GM21367 (cell line): ENCODE measurements at regions not wholly inside any gene's neighbourhood (a gene's known extent, or its start where the extent isn't known, plus 50 kb on each side); places are given as distances from the start of the nearest gene placed in this dataset.
"Not testable (repeated sequence)": the region's sequence is repeated elsewhere in the genome, so short reads cannot be mapped to it uniquely, and the experiment has no call there.

ENCODE experiments used
- ATAC-seq: cut with Tn5 transposase; IDR thresholded peaks from one replicate; pipeline ENCODE4 v1.9.1; 2021; ENCODE audit not compliant: unreplicated experiment

DNA sequence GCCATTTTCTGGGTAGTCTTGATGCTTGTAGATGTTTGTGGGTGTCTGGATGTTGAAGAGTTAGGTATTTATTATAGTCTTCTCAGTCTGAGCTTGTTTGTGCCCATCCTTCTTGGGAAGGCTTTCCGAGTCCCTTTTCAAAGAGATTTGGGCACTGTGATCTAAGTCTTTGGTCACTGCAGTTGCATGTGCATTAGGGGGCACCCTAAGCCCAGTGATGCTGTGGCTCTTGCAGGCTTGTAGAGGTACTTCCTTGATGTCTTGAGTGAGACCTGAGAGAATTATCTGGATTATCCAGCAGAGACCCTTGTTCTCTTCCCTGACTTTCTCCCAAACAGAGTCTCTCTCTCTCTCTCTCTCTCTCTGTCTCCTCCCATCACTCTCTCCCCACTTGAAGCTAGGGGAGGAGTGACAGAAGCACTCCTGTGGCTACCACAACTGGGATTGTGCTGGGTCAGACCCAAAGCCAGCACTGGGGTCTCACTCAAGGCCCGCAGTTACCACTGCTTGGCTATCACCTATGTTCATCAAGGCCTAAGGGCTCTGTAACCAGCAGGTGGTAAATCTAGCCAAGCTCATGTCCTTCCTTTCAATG, 68.5 kb downstream of the TMCO5A start:
- ATAC-seq, result no peak

DNA sequence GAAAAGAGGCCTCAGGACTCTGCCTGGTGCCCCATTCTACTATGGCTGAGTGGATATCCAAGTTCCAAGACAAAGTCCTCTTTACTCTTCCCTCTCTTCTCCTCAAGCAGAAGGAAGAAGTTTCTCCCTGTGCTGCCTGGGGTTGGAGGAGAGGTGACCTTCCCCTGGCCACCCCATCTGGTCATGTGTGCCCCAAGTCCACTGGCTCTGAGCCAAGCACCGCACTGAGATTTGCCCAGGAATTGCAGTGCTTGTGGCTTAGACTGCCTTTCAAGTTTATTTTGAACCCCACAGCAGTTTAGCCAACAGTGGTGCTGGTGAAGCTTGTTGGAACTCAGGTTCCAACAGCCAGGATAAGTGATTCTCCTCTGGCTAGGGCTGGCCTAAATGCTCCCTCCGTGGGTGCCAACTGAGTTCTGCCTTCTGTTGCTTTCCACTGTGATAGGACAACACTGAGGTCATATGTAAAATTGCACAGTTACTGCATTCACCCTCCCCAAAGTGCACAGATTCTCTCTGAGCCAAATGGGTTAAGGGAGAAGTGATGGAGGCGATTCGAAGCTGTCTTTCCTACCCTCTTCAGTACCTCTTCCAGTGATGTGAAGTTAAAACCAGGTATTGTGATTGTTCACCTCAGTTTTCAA, 69.9 kb downstream of the TMCO5A start:
- no peak for ATAC-seq

DNA sequence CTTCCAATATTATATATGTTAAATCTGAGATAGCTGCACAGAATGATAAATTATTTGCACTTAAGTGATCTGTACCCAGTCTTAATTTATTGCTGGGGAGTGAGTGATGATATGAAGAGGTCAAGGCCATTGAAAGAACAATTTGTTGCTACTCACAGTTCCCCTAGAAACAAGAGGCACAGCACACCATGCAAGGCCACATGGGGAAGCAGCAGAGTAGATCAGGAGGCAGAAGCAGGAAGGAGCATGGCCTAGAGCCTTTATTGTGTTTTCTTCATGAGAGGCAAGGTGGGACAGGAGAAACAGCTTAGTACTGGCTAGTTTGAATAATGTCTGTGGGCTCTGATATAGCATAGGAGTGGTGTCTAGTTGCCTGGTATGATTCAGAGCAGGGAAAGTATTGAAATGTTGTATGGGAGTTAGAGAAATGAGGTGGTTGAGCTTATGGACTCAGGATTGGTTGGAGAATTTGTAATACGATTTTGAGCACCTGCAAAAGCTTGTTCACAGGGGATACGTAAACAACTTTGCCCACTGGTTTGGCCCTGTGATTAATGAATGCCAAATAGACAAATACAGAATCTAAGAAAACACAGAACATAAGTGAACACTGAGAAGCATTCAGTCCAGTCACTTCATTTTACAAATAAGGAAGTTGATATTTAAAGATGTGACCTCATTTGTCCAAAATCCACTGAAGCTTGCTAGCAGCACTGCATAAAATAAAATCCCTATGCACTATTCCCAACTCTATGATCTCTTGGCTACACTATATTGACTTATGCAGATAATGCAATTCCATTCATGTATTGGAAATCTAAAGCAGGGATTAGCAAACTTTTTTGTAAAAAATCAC, 71.7 kb downstream of the TMCO5A start:
- no peak for ATAC-seq

DNA sequence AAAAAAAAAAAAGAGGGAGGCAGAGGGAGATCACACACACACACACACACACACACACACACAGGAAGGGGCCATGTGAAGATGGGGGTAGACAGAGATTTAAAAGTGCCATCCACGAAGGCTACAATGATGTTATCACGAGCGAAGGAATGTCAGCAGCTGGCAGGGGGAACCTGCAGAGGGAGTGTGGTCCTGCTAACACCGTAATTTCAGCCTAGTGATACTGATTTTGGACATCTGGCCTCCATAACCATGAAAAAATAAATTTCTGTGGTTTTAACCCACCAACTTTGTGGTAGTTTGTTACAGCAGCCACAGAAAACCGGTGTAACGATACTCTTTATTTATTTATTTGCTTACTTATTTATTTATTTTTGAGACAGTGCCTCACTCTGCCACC, 76.0 kb downstream of the TMCO5A start:
- ATAC-seq, result no peak

DNA sequence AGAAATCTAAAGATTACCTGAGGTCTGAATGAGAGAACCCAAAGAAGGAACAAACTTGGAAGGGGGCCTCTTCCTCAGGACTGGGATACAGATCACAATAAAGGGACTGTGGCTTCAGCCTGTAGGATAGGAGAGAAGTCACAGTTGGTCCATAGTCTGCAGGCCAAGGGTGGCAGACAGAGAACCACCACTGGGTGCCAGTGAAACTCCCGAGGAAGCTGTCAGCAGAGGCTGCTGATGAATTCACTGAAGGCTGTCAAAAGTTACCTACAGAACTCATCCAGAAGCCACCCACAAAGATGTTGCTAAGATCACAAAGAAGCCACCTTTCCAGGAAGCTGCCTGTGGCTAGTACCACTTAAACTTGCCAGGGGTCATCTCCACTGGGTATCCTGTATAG, 78.5 kb downstream of the TMCO5A start:
- no peak for ATAC-seq

DNA sequence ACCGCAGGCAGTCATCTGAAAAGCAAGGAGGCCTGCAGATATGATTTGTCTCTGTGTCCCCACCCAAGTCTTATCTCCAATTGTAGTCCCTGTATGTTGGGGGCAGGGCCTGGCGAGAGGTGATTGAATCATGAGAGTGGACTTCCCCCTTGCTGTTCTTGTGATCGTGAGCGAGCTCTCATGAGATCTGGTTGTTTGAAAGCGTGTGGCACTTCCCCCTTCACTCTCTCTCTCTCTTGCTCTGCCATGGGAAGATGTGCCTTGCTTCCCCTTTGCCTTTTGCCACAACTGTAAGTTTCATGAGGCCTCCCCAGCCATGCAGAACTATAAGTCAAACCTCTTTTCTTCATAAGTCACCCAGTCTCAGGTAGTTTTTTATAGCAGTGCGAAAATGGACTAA, 83.3 kb downstream of the TMCO5A start:
- no peak for ATAC-seq

DNA sequence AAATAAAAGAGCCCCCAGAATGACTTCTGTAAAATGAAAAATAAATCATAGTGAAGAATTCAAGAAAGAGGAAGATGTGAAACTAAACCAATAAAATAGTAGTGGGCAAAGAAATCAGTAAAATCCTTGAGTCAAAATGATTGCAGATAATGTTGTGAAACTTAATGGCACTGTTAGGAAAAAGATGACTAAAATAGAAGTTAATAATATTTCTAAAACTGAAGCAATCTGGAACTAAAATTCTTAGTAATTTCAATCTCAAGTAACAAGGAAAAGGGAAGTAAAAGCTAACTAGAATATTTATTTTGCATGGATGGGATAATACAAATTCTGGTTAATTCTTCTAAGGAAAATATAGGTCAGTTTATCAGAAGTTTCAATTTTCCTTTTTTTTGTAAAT, 84.6 kb downstream of the TMCO5A start:
- ATAC-seq, result no peak

DNA sequence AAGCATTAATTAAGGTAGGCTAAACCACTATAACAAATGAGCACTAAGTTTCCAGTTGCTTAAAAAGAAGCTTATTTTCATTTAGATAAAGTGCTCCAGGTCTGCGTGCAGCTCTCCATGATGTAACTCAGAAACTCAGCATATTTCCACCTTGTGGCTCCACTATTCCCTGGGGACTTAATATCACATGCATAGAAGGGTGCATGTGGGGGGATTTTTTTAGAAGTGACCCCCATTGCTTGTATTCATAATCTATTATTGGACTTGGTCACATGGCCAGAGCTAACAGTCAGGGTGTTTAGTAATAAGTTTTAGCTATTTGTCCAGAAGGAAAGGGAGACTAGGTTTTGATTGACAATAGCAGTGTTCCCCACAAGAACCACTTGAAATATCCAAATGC, 86.8 kb downstream of the TMCO5A start:
- ATAC-seq, result no peak

DNA sequence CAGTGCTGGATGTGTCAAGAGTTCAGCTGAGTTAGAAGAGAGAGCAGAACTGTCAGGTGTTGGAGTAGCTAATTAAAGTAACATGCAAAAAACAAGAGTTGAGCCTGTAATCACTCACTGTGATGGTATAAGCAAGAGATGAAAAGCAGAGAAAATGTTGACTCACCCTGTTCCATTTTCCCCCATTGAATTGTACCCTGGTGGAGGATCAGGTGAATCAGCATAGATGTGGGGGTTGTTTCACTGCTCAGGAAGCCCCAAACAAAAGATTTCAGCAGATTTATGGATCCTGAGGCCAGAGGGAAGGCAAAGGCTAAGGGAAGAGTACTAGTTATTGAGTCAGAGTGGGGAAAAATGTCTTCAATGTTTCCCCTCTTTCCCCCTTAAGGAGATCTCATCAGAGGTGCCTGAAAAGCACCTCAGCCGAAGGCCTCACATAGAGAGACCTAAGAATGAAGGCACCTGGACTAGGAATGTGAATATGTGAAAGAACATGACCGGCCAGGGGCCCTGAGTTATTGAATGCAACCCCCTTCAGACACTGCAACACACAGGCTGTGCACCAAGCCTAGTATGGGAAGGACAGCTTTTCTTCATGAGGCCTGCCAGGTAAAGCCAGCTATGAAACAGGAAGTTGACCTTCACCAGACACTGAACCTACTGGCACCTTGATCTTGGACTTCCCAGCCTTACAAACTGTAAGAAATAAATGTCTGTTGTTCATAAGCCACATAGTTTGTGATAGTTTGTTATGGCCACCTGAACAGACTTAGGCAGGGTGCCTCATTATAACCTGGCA, 90.1 kb downstream of the TMCO5A start:
- ATAC-seq, result no peak

DNA sequence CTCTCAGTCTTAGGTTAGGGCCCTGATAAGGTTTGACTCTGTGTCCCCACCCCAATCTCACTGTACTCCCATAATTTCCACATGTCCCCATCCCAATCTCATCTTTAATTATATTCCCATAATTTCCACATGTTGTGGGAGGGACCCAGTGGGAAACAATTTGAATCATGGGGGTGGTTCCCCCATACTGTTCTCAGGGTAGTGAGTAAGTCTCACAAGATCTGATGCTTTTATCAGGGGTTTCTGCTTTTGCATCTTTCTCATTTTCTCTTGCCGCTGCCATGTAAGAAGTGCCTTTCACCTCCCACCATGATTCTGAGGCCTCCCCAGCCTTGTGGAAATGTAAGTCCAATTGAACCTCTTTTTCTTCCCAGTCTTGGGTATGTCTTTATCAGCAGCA, 91.2 kb downstream of the TMCO5A start:
- not testable (repeated sequence) for ATAC-seq

DNA sequence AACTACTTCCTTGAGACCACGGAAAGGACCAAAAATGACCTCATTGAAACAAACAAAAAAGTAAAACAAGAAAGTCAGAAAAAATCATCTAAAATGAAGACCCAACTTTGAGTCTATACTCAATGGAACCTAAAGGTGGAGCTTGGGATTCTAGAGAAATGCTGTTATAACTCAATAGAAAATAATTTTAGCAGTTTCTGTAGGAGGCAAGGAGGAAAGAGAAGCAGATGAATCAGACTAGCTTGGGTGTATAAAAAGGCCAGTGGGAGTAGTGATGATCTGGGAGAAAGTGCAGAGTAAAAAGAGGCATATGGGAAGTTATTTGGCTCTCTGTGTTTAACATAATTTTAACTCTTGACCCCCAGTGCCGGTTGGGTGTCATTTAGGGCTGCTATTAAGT, 94.4 kb downstream of the TMCO5A start:
- ATAC-seq, result no peak

DNA sequence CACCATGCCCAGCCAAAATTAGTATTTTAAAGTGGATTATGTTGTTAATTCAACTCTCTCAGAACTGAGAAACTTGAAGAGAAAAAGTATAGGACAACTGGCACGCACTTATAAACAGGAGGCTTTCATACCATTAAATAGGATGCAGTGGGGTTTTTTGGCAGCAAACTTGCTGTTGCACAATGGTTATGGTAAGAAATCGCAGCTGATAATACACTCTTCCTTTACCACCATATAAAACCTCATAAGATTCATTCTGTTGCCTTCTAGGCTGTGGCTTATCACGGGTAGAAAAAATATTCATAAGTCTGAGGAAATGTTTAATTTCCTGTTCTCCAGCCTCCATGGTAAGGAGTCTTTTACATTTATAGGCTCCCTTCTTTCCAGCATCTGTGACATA, 95.3 kb downstream of the TMCO5A start:
- ATAC-seq, result no peak

DNA sequence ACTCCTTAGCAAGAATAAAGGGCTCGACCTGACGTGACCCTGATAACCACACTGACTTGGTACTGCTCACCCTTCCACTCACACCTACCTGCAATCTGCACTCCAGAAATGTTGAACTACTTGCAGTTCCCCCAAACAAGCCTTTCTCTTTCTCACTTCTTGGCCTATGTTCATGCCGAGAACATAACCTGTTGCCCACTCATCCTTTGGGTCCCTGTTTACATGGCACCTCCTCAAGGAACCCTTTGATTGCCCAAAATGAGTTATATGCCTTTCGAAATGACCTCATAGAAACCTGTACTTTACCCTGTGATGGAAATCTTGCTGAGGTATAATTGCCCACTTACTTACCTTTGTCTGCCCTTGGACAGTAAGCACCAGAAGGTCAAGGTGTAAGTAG, 96.2 kb downstream of the TMCO5A start:
- no peak for ATAC-seq

DNA sequence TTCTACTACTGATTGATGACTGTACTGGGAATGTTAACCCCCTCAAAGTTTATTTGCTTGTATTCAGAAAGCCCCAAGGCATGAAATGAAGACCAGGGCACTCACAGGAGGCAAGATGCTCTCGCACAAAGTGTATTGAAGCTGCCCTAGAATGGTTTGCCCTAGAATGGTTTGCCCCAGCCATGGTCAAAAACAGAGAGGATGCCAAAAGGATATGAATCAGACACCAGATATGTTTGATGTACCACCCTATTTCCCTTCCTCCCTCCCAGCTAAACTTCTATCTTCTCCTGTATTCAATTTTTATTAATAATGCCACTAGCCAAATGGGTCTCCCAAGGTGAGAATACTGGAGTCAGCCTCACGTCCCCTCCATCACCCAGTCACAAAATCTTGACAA, 101.3 kb downstream of the TMCO5A start:
- no peak for ATAC-seq

DNA sequence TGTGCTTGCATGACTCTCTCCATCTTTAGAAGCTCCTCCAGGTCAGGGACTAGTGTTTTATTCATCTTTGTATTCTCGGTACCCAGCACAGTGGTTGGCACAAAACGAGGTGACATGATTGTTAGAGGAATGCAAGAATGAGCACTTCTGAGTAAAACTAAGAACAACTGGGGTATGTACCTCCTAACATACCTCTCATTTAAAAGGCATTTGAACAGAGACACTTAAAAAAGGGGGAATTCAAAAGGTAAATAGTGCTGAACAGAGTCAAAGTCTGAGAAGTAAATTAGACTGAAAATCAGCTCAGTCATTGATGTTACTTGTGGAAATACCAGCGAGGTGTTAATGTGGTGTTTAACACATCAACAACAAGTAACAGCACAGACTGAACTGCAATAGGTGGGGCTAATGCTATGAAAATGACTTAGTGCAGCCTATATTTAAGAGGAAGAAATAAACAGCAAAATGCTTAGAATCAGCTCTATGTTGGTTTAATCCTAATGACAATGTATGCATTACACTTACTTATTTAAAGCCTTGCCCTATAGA, 102.4 kb downstream of the TMCO5A start:
- ATAC-seq, result no peak

DNA sequence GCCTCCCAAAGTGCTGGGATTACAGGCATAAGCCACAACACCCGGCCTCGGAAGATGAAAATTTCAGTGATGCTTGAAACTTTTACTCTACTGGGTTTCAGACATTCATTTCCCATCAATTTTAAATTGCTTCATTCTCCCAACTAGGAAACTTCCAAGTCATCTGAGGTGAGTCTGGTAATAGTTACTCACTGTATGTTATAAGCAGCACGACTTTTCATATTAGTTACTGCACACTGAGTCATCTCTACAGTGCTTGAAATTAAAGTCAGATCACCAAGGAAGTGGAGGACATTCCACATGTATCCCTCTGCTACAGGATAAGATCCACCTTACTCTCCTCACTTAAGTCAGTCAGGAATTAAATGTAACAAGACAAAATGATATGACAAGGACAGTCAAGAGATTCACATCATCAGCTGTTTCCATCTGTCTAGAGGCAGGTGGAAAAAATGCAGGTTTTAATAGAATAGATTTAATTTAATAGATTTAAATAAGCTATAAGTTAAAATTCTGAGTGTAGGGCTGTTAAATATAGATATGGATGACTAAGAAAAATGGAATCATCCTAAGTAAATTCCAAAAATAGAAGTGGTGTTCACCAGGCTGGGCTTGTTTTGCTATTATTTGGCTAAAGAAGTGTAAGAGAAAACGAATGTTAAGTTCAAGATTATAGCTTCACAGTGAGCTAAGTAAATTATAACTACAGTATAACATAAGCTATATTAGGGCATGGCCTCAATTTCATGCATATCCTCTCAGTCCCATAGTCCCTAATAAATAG, 104.4 kb downstream of the TMCO5A start:
- no peak for ATAC-seq

DNA sequence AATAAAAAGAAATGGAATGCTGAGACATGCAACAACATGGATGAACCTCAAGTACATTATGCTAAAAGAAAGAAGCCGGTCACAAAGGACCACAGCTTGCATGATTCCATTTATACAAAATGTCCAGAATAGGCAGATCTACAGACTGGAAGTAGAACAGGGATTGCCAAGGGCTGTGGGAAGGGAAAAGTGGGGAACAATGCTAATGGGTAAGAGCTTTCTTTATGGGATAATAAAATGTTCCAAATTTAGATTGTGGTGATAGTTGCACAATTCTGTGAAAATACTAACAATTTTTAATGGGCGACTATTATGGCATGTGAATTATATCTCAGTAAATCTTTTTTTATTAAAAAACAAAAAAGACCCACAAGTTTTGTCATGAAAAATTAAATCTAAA, 106.2 kb downstream of the TMCO5A start:
- ATAC-seq, result no peak

DNA sequence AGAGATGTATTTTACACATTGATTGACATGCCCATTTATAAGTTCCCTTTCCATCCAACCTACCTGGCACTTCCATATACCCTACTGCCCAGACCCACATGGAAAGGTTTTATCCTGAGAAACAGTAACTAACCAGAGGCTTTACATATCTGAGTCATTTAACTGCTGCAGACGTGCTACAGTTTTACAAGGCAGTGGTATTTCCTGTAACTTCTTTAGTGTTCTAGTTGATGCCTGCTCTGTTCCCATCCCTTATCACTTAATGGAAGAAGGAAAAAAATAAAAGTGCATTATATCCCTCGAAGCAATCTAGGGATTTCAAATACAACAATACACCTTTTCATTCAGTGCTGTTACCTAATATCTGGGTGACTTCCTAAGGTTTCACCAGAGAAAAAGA, 107.1 kb downstream of the TMCO5A start:
- no peak for ATAC-seq

DNA sequence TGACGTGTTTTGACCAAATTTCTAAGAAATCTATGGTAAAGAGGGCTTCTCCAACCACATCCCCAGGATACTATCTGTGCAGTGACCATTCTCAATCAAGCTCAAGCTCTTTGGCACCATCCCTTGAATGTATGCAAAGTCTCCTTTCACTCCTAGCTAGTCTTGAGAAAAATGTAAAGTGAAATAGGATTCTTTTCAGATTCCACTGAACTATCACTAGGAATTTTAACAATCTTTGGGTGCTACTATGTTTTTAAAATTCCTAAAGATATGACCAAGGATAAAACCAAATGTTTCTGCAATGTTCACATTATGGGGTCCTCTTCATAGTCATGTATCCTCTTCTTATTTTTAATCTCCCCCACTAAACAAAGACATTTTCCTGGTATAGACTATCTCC, 107.8 kb downstream of the TMCO5A start:
- ATAC-seq, result no peak

DNA sequence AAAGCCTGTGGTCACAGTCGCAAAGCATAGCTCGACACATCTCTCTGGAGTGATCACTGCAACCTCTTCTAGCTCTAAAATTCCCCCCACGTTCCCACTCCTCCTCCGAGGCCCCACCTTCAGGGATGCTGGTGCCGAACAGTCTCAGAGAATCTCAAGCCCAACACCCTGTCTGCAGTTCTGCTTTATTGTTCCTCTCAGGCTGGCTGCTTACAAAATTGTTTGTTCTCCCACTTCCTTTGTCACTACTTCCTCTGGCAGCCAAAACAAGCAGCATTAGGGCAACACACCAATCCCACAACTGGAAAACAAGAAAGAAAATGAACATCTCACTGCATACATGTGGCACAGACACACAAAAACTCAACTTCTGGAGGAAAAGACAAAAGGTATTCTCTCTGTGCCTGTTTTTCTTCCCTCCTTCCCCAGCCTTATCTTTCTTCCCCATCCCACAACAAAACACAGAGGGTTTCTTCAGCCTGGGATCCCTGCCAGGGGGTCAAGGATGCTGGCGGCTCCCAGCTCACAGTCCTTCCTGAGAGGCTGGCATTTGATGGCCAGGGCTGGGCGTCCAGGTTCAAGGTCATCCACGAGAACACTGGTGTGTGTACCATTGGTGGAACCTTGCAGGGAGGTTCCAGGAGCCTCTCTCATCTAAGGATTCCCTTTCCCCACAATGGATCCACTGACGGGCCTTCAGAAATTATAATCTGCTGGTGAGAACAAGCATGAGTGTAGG, 108.4 kb downstream of the TMCO5A start:
- ATAC-seq, result no peak
